ENCODE measurements at regions not wholly inside any gene's neighbourhood (a gene's known extent, or its start where the extent isn't known, plus 50 kb on each side); places are given as distances from the start of the nearest gene placed in this dataset.

DNA sequence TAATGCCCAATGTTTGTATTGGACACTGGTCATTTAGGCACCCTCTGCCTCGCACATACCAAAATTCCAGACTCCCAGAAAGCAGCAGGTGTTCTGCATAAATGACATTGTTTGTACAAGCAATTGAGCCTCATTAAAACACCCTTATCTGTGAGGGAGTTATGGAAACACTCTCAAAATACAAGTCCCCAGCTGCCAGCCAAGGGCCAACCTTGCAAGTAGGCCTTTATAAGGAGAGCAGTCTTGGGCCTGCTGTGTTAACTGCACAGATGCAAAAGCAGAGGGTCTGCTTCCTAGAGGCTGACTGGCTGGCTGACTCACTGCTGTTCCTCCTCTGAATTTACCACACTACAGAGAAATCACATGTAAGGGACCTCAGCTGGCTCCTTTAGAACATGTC lies 150.4 kb upstream of the HMGN3 start (continued):
- TF ChIP-seq, protein P1, sequence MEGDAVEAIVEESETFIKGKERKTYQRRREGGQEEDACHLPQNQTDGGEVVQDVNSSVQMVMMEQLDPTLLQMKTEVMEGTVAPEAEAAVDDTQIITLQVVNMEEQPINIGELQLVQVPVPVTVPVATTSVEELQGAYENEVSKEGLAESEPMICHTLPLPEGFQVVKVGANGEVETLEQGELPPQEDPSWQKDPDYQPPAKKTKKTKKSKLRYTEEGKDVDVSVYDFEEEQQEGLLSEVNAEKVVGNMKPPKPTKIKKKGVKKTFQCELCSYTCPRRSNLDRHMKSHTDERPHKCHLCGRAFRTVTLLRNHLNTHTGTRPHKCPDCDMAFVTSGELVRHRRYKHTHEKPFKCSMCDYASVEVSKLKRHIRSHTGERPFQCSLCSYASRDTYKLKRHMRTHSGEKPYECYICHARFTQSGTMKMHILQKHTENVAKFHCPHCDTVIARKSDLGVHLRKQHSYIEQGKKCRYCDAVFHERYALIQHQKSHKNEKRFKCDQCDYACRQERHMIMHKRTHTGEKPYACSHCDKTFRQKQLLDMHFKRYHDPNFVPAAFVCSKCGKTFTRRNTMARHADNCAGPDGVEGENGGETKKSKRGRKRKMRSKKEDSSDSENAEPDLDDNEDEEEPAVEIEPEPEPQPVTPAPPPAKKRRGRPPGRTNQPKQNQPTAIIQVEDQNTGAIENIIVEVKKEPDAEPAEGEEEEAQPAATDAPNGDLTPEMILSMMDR (IDR thresholded peaks at IDR 0.05; ENCODE audit: control extremely low read depth in 1 of 3, insufficient read depth in 1 of 3, low read depth in 1 of 3, low read length in 3 of 3) = no peak
- TF ChIP-seq BRCA1 (IDR thresholded peaks at IDR 0.05; ENCODE audit: low read depth, low read length) = no peak
- TF ChIP-seq ZNF274 (IDR thresholded peaks at IDR 0.05; ENCODE audit: borderline replicate concordance, extremely low read depth, low read length) = no peak
